GM20000 (cell line): ENCODE measurements at regions not wholly inside any gene's neighbourhood (a gene's known extent, or its start where the extent isn't known, plus 50 kb on each side); places are given as distances from the start of the nearest gene placed in this dataset.

ENCODE experiments used
- DNase-seq: peaks from one replicate; pipeline ENCODE4 v3.0.0; 2012; ENCODE audit warnings: low spot score
- CTCF ChIP-seq: IDR thresholded peaks from 2 replicates; pipeline ENCODE4 v1.5.1; 2012; ENCODE audit warnings: mild to moderate bottlenecking, control low read depth; ENCODE audit errors: extremely low read depth, missing control alignments

DNA sequence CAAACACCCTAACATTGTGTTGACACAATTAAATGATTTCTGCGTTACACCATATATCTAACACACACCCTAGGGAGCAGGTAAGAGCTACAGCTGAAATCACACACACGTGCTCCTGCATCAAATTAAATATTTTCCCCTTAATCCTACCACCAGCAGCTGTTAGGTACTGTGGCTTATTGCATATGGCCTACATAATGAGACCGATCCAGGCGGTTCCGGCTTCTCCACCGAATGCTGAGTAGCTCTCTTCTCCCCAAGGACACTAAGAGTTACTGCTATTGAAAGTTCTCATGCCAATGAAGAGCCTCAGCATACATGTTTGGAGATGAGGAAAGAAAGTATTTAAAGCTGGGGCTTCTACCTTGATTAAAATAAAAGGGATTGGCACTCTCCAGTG is 472.2 kb upstream of the STXBP6 start:
- TF ChIP-seq CTCF: no peak
- no peak for DNase-seq

DNA sequence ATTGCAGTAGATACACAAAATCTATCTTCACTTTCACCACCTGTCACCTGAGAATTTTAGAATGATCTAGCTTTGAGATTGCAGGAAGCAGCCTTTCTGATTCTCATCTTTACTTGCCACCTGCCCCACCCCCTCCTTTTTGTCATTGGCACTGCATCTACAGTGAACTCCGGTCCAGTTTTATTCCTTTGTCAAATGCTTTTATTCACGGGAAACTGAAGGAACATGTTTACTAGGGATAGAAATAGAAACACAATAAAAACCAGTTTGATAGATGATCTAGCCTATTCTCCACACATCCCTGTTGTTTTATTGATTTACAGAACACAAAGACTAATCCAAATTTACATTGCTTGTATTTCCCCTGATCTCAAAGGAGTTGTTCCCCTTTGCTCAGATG is 471.7 kb upstream of the STXBP6 start:
- no peak for TF ChIP-seq CTCF
- no peak for DNase-seq

DNA sequence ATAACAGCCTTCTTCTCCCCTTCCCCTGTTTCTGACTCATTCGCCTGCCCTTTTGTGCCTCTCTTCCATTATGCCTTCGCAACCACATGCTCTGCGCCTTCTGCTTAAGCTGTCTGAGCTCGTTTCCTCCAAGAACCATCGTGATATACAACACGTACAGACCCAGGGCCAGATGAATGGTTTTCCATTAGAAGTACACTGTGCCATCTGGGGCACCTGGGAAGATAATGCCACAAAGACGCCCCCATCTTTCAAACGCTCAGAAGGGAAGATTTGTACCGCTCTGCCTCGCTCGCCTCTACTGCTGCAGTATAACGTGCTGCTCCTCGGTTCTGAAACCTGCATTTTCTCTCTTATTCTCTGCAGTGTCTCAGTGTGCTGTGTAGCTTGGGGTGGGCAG is 470.9 kb upstream of the STXBP6 start:
- TF ChIP-seq CTCF: no peak
- no peak for DNase-seq

DNA sequence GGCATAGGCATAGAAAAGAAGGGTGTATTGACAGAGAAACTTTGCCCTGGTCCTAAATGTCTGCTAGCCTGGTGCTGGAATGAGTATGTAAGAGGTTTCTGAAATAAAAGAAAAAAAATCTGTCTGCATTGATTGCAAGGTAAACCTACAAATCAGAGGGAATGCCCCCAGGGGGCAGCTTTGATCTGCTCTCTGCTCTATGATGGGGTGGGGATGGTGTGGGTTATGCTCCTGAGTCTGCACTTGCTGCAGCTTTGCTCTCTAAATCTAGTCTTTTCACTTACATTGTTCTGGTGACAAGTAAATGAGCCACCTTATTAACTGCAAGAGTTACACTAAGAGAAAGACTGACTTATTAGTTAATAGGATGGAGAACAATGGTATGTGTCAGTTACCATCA is 468.4 kb upstream of the STXBP6 start:
- no peak for DNase-seq

DNA sequence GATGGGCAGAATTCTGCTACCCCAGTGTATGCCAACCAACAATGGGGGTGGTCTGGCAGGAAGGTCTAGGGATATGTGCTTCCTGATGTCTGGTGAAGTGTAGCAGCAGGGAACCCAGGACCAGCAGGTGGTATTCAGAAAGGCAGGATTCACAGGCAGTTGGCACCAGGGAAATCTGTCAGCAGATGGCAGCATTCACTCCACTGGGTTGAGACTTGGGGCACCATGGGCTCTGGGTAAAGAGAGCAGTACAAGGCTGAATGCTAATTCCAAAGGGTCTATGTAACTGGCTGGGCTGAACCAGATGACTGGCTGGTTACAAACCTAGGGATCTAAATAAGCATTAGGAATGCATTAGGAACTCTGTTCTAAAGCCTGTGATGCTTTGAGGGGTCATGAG is 466.9 kb upstream of the STXBP6 start:
- DNase-seq: no peak
- no peak for TF ChIP-seq CTCF

More for the DNA sequence above, 468.4 kb upstream of the STXBP6 start:
- no peak for TF ChIP-seq CTCF

DNA sequence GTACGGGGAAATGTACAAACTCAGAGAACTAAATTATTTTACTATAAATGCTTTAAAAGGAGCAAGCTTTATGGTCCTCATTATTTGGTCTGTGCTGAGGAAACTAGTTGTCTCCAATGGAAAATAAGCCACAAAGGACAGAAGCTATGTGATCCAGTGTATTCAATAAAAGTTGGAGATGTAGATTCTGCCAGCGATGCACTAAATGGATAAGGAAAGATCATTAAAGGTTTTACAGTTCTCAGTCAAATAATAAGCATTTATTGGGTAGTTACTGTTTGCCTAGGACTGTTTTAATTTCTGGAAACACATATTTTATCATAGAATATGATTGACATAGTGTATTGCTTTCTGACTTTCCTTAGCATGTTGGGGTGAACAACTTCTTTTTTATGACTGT is 458.9 kb upstream of the STXBP6 start:
- no peak for DNase-seq
- TF ChIP-seq CTCF: no peak

DNA sequence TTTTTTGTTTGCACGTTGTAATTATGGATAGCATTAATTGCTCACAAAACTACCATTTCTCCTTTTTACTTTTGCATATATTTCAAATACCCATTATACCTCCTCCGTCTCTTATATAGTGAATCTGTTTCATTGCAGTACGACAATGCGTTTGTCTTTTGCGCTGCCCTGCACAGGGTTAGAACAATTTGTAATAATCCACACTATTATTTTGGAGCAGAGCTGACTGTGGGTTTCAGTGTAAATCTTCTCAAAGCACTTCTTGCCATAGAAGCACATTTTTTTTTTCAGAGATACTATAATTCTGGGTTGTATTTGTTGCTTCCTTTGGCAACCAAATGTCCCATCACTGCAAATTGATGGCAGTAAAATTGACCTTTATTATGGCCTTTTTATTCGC is 451.8 kb upstream of the STXBP6 start:
- TF ChIP-seq CTCF: no peak
- no peak for DNase-seq
